MCF 10A (cell line): ENCODE measurements at regions not wholly inside any gene's neighbourhood (a gene's known extent, or its start where the extent isn't known, plus 50 kb on each side); places are given as distances from the start of the nearest gene placed in this dataset.
A peak's percentile ranks its signal among the peaks of the same experiment; 100 is the strongest.

Source experiments
- BruUV-seq: library from RNA; stranded (reverse); fragments of 400-500 nt; replicated peaks from 2 replicates; lab custom pipeline; 2021; lab: Mats Ljungman, UMichigan
- CTCF ChIA-PET: fragments of 300-600 bp; sonication (Branson Sonifier 250); formaldehyde crosslinking; extraction: SDS; loops from one replicate; lab custom pipeline; 2021; ENCODE audit warnings: antibody characterized with exemption, inconsistent platforms; lab: Yijun Ruan, JAX
- POLR2A ChIA-PET: fragments of 300-600, 350-650 bp; sonication (Branson Sonifier 250); formaldehyde crosslinking; extraction: SDS; loops from one replicate; lab custom pipeline; 2020; ENCODE audit warnings: antibody characterized with exemption, inconsistent platforms; lab: Yijun Ruan, JAX
- DNase-seq: peaks from one replicate; pipeline ENCODE4 v3.0.0-alpha.2; 2018; ENCODE audit not compliant: unreplicated experiment
- H3K27ac Mint-ChIP-seq: one replicate; pipeline ENCODE4 v1.8.0; 2022; ENCODE audit warnings: mild to moderate bottlenecking, low read depth, mixed read lengths; ENCODE audit not compliant: unreplicated experiment
- H3K27me3 Mint-ChIP-seq: one replicate; pipeline ENCODE4 v1.8.0; 2022; ENCODE audit warnings: mixed read lengths; ENCODE audit not compliant: insufficient read depth, unreplicated experiment
- H3K36me3 Mint-ChIP-seq: one replicate; pipeline ENCODE4 v1.8.0; 2022; ENCODE audit warnings: mild to moderate bottlenecking, moderate library complexity, mixed read lengths; ENCODE audit not compliant: insufficient read depth, unreplicated experiment
- H3K4me1 Mint-ChIP-seq: one replicate; pipeline ENCODE4 v1.8.0; 2022; ENCODE audit warnings: mixed read lengths; ENCODE audit not compliant: insufficient read depth, unreplicated experiment
- H3K4me3 Mint-ChIP-seq: one replicate; pipeline ENCODE4 v1.8.0; 2022; ENCODE audit warnings: mild to moderate bottlenecking, moderate library complexity, mixed read lengths; ENCODE audit not compliant: unreplicated experiment
- H3K9me3 Mint-ChIP-seq: one replicate; pipeline ENCODE4 v1.8.0; 2022; ENCODE audit warnings: mixed read lengths; ENCODE audit not compliant: unreplicated experiment
- CTCF ChIP-seq: fragments of 200-600 bp; IDR thresholded peaks from one replicate; pipeline ENCODE4 v1.8.0; 2022; ENCODE audit warnings: antibody characterized with exemption, mild to moderate bottlenecking; ENCODE audit not compliant: unreplicated experiment
- intact Hi-C: fragments of 100-400 bp; cut with micrococcal nuclease; formaldehyde crosslinking; loops from 2 replicates; pipeline ENCODE4 v1.14.1; 2022

GRCh38 chr18:51438797-51439350, 241.4 kb upstream of the MEX3C start:
- H3K4me1 Mint-ChIP-seq = peaks cover 19% of the 10 kb centered on the region
- H3K27ac Mint-ChIP-seq = no peak overlapping the region
- POLR2A ChIA-PET = no interaction called here
- no peaks in the 10 kb centered on the region for H3K9me3 Mint-ChIP-seq
- no peak for TF ChIP-seq CTCF
- no TSS peak for BruUV-seq
- DNase-seq = no peak
- no peaks in the 10 kb centered on the region for H3K27me3 Mint-ChIP-seq
- no peak overlapping the region for H3K4me3 Mint-ChIP-seq
- no peaks in the 10 kb centered on the region for H3K36me3 Mint-ChIP-seq
- intact Hi-C loops = no loop called here
- CTCF ChIA-PET = no interaction called here

GRCh38 chr18:51442012-51442411, 244.5 kb upstream of the MEX3C start:
- BruUV-seq = no TSS peak
- ChIA-PET CTCF (interaction anchor here (0.6 to 0.9 kb wide), 2 partner anchors 164 to 189 kb away, joined by 3 read pairs; no protein-coding TSS in a partner anchor), POLR2A (interaction anchor here (0.6 kb wide), 1 partner anchor 451 kb away, joined by 3 read pairs; no protein-coding TSS in a partner anchor)
- no peak overlapping the region for H3K4me3 Mint-ChIP-seq
- DNase-seq = no peak
- TF ChIP-seq CTCF = no peak
- intact Hi-C loops = no loop called here
- no peaks in the 10 kb centered on the region for H3K27me3 Mint-ChIP-seq
- H3K9me3 Mint-ChIP-seq = no peaks in the 10 kb centered on the region
- H3K27ac Mint-ChIP-seq = no peak overlapping the region
- peaks cover 17% of the 10 kb centered on the region for H3K4me1 Mint-ChIP-seq
- H3K36me3 Mint-ChIP-seq = no peaks in the 10 kb centered on the region

DNA sequence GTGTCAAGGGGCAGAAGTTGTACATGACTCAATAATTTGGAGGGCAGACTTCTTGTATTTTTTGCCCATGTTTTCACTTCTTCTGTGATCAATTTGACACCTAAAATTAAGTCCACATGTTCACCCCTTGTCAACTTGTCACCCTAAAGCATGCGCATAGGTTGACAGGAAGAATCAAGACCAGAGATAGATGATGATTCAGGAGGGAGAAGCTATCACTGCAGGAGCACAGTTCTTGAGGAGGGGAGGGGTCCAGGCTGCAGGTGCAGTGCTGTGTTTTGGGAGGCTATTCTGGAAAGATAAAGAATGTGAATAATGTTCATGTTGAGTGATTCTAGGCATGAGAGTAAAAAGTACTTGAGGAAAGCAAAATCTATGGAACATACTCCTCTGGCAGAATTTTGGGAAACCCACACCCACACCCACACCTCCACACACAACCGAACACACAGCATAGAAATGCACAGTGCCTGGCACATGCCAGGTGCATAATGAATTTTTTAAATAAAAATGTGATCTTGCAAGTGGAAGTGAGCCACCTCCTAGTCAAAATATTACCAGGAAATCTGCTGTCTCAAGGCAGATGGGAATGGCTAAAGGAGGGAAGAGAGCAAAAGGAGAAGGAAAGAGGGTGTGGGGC, 249.2 kb upstream of the MEX3C start:
- Mint-ChIP-seq H3K4me1 (peaks cover 17% of the 10 kb centered on the region), H3K36me3 (no peaks in the 10 kb centered on the region), H3K27me3 (no peaks in the 10 kb centered on the region), H3K4me3 (no peak overlapping the region), H3K27ac (peak overlapping the region; percentile 91), H3K9me3 (no peaks in the 10 kb centered on the region)
- no peak for DNase-seq
- intact Hi-C loops = no loop called here
- CTCF ChIA-PET = interaction anchor here (0.5 to 1.2 kb wide), 4 partner anchors 9 to 354 kb away, joined by 3 to 5 read pairs (median 4); no protein-coding TSS in a partner anchor
- no peak for TF ChIP-seq CTCF
- BruUV-seq = no TSS peak
- POLR2A ChIA-PET = interaction anchor here (1.1 kb wide), 1 partner anchor 82 kb away, joined by 3 read pairs; no protein-coding TSS in a partner anchor
